Stimulated activated effector memory CD8-positive, alpha-beta T cell treated with anti-CD3 and anti-CD28 coated beads, Interleukin-12 subunit alpha, Interleukin-12 subunit beta, amount 100 ng/mL, for 72 hours (primary cell): ENCODE measurements at regions not wholly inside any gene's neighbourhood (a gene's known extent, or its start where the extent isn't known, plus 50 kb on each side); places are given as distances from the start of the nearest gene placed in this dataset.
A peak's percentile ranks its signal among the peaks of the same experiment; 100 is the strongest.

Experiments
- ATAC-seq: fragments of 150-1000 bp; cut with Tn5 transposase; 2 replicates; pipeline ENCODE4 v1.10.0; 2021
- DNase-seq, 2 donors: peaks; one replicate each; pipeline ENCODE4 v3.0.0; 2021 to 2022; ENCODE audit warnings: low spot score in 2 of 2
- H3K27ac Mint-ChIP-seq: one replicate; pipeline ENCODE4 v1.8.0; 2022; ENCODE audit warnings: mild to moderate bottlenecking, mixed read lengths
- H3K36me3 Mint-ChIP-seq: one replicate; pipeline ENCODE4 v1.8.0; 2022; ENCODE audit warnings: mild to moderate bottlenecking, mixed read lengths
- H3K4me1 Mint-ChIP-seq: one replicate; pipeline ENCODE4 v1.8.0; 2022; ENCODE audit warnings: mixed read lengths
- H3K4me3 Mint-ChIP-seq: one replicate; pipeline ENCODE4 v1.8.0; 2022; ENCODE audit warnings: mild to moderate bottlenecking, mixed read lengths
- H3K9me3 Mint-ChIP-seq: one replicate; pipeline ENCODE4 v1.8.0; 2022; ENCODE audit warnings: mixed read lengths

DNA sequence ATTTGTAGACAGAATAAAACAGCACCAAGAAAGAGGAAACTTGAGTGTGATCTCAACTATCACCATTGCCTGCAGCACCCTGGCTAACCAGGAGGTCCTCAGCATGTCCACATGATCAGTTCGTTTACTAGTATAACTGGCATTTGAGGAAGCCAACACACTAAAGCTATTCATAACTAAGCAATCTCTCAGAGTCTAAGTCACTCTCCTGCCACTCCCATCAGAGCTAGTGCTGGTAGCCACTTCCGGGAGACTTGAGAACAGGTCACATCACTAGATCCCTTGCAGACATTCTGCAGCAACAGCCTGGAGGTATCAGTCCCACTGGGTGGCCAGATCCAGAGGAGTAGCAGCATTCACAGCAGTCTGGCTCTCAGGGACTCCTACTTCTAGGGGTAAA, 352.9 kb upstream of the OR4E1 start:
- no peaks in the 10 kb centered on the region for H3K9me3 Mint-ChIP-seq
- H3K36me3 Mint-ChIP-seq = no peaks in the 10 kb centered on the region
- no peak overlapping the region for H3K4me3 Mint-ChIP-seq
- no peak for ATAC-seq
- no peaks in the 10 kb centered on the region for H3K4me1 Mint-ChIP-seq
- H3K27ac Mint-ChIP-seq = no peak overlapping the region
- DNase-seq = no peak

GRCh38 chr14:22025879-22026278, 352.3 kb upstream of the OR4E1 start:
- Mint-ChIP-seq H3K4me3 (no peak overlapping the region), H3K27ac (no peak overlapping the region), H3K9me3 (no peaks in the 10 kb centered on the region), H3K36me3 (no peaks in the 10 kb centered on the region), H3K4me1 (no peaks in the 10 kb centered on the region)
- ATAC-seq (no peak), DNase-seq (no peak)

DNA sequence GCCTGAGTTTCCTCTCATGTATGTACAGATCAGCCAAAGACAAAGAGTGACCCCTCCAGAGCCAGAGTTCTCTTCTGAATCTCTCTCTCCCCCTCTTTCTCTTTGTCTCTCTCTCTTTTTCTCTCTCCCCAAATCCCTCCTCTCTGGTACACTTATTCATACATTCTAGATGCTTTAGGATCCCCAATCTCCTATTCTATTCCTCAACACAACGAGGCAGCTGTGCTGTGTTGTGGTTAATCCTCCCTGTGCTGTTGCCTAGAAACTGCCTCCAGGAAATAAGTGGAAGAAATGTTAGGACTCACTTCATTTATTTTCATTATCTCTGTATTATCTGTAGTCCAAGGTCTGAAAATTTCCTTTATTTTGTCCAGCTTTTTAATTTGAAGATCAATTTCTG, 350.5 kb upstream of the OR4E1 start:
- Mint-ChIP-seq H3K4me1 (no peaks in the 10 kb centered on the region), H3K36me3 (no peaks in the 10 kb centered on the region), H3K27ac (no peak overlapping the region), H3K4me3 (no peak overlapping the region), H3K9me3 (no peaks in the 10 kb centered on the region)
- DNase-seq = no peak
- ATAC-seq = no peak

DNA sequence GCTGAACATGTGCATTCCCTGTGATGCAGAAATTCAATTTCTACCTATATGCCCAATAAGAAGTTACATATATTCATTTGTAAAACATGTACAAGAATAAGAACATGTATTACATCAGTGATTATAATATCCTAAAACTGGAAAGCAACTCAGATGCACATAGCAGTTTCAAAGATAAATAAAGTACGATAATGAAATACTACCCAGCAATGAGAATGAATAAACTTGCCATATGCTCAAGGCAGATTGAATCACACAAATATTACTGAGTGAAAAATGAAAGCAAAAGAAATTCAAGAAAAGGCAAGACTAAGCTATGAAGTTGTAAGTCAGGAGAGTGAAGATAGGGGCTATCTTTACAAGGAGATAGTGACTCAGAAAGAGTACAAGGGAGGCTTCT, 345.3 kb upstream of the OR4E1 start:
- Mint-ChIP-seq H3K27ac (no peak overlapping the region), H3K36me3 (no peaks in the 10 kb centered on the region), H3K4me1 (no peaks in the 10 kb centered on the region), H3K9me3 (no peaks in the 10 kb centered on the region), H3K4me3 (no peak overlapping the region)
- ATAC-seq (no peak), DNase-seq (no peak)

- ATAC-seq = no peak
- peaks cover 3% of the 10 kb centered on the region for H3K36me3 Mint-ChIP-seq
- no peak for DNase-seq
- no peaks in the 10 kb centered on the region for H3K9me3 Mint-ChIP-seq
- no peak overlapping the region for H3K4me3 Mint-ChIP-seq
- H3K27ac Mint-ChIP-seq = no peak overlapping the region
- H3K4me1 Mint-ChIP-seq = no peaks in the 10 kb centered on the region
Measured at GRCh38 chr14:22012452-22012851, 338.8 kb upstream of the OR4E1 start.

GRCh38 chr14:22011253-22011642, 337.6 kb upstream of the OR4E1 start:
- no peaks in the 10 kb centered on the region for H3K4me1 Mint-ChIP-seq
- no peak overlapping the region for H3K4me3 Mint-ChIP-seq
- H3K27ac Mint-ChIP-seq = no peak overlapping the region
- ATAC-seq = no peak
- no peak for DNase-seq
- H3K36me3 Mint-ChIP-seq = peaks cover 6% of the 10 kb centered on the region
- H3K9me3 Mint-ChIP-seq = no peaks in the 10 kb centered on the region

- no peak for ATAC-seq
- no peaks in the 10 kb centered on the region for H3K9me3 Mint-ChIP-seq
Measured at GRCh38 chr14:22010545-22011252, 337.1 kb upstream of the OR4E1 start.

GRCh38 chr14:22008766-22009165, 335.1 kb upstream of the OR4E1 start:
- ATAC-seq (no peak), DNase-seq (no peak)
- Mint-ChIP-seq H3K4me3 (no peak overlapping the region), H3K27ac (no peak overlapping the region), H3K9me3 (no peaks in the 10 kb centered on the region), H3K4me1 (no peaks in the 10 kb centered on the region), H3K36me3 (peaks cover 6% of the 10 kb centered on the region)

More at GRCh38 chr14:22010545-22011252, 337.1 kb upstream of the OR4E1 start:
- Mint-ChIP-seq H3K27ac (no peak overlapping the region), H3K36me3 (peaks cover 6% of the 10 kb centered on the region), H3K4me3 (no peak overlapping the region), H3K4me1 (no peaks in the 10 kb centered on the region)
- DNase-seq = no peak

DNA sequence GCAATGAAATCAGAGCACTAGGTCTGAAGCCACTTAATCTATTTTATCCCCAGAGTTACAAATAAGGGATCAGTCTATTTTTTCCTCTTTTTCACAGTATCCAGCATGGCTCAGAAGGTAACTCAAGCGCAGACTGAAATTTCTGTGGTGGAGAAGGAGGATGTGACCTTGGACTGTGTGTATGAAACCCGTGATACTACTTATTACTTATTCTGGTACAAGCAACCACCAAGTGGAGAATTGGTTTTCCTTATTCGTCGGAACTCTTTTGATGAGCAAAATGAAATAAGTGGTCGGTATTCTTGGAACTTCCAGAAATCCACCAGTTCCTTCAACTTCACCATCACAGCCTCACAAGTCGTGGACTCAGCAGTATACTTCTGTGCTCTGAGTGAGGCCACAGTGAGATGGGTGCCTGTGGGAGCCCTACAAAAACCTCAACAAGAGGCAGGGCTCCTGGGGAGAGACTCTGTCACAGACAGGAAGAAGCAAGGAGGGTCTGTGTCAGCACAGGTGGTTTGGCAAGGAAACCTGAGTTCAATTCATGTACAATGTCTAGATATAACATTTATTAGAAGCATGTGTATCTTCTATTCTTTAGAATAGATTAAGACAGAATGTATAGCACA, 334.3 kb upstream of the OR4E1 start:
- peak; percentile 67 for ATAC-seq
- peak overlapping the region; percentile 72 for H3K27ac Mint-ChIP-seq
- no peaks in the 10 kb centered on the region for H3K4me1 Mint-ChIP-seq
- no peaks in the 10 kb centered on the region for H3K9me3 Mint-ChIP-seq
- peaks cover 13% of the 10 kb centered on the region for H3K36me3 Mint-ChIP-seq
- DNase-seq = no peak
- peak overlapping the region; percentile 21 for H3K4me3 Mint-ChIP-seq

DNA sequence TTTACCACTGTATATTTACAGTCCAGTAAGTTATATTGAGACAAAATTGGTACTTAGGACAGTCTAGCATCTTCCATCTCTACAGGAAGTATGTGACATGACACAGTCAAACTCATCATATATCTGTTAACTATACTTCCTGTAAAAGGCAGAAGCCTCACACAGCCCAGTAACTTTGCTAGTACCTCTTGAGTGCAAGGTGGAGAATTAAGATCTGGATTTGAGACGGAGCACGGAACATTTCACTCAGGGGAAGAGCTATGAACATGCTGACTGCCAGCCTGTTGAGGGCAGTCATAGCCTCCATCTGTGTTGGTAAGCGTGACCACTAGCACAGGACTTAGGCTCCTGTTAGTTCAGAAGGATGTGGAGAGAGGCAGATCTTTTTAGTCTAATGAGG, 333.7 kb upstream of the OR4E1 start:
- DNase-seq = no peak
- H3K36me3 Mint-ChIP-seq = peaks cover 13% of the 10 kb centered on the region
- H3K4me1 Mint-ChIP-seq = peaks cover 2% of the 10 kb centered on the region
- H3K4me3 Mint-ChIP-seq = peak overlapping the region; percentile 21
- H3K27ac Mint-ChIP-seq = peak overlapping the region; percentile 72
- peak; percentile 63 for ATAC-seq
- H3K9me3 Mint-ChIP-seq = no peaks in the 10 kb centered on the region

- H3K36me3 Mint-ChIP-seq = peaks cover 13% of the 10 kb centered on the region
- H3K27ac Mint-ChIP-seq = peak overlapping the region; percentile 69
- peak overlapping the region; percentile 61 for H3K4me3 Mint-ChIP-seq
- DNase-seq (no peak), ATAC-seq (peak; percentile 42)
- H3K4me1 Mint-ChIP-seq = peaks cover 6% of the 10 kb centered on the region
- H3K9me3 Mint-ChIP-seq = no peaks in the 10 kb centered on the region
Measured at GRCh38 chr14:22003461-22003860, 329.8 kb upstream of the OR4E1 start.

DNA sequence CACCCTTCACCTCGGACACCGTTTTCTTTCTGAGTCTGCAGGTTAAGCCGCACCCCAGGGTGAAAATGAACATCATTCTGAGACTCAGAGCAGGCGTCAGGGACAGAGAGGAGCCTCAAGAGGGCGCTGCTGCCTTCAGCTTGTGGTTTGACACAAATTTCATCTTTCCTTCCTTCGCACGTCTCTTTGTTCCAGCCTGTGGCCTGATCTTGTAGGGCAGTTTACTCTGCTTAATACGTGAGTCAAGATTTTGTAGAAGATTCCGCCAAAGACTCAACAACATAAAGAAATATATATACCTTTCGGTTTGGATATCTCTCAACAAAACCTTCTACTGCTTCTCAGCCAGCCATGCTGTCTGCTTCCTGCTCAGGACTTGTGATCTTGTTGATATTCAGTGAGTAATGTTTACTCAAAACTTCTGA, 329.3 kb upstream of the OR4E1 start:
- peak overlapping the region; percentile 61 for H3K4me3 Mint-ChIP-seq
- peaks cover 17% of the 10 kb centered on the region for H3K36me3 Mint-ChIP-seq
- H3K9me3 Mint-ChIP-seq = no peaks in the 10 kb centered on the region
- DNase-seq = peak; percentile 9 to 75
- H3K27ac Mint-ChIP-seq = peak overlapping the region; percentile 69
- ATAC-seq = peak; percentile 88
- H3K4me1 Mint-ChIP-seq = peaks cover 6% of the 10 kb centered on the region

DNA sequence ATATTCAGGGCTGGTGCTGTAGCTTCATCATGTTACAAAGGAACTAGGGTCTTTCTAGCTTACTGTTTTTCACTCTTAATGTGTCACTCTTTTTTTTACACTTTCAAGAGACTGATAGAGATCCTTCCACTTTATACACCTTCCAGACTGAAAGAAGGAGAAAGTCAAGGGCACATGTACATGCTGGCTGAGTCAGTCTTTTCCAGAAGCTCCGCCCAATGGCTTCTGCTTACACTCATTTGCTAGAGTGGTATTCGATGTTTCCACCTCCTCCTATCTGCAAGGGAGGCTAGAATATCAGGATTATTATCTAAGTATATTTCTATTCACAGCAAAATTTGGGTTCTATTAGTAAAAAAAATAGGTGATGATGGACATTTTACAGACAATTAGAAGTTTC, 325.8 kb upstream of the OR4E1 start:
- no peak overlapping the region for H3K27ac Mint-ChIP-seq

GRCh38 chr14:21997300-21997699, 323.7 kb upstream of the OR4E1 start:
- ATAC-seq (peak; percentile 77), DNase-seq (no peak)
- Mint-ChIP-seq H3K36me3 (peaks cover 11% of the 10 kb centered on the region), H3K27ac (peak overlapping the region; percentile 91), H3K4me3 (peak overlapping the region; percentile 72), H3K4me1 (peaks cover 3% of the 10 kb centered on the region), H3K9me3 (no peaks in the 10 kb centered on the region)

More for the DNA sequence above, 325.8 kb upstream of the OR4E1 start:
- Mint-ChIP-seq H3K4me1 (peaks cover 6% of the 10 kb centered on the region), H3K4me3 (peak overlapping the region; percentile 6), H3K9me3 (no peaks in the 10 kb centered on the region), H3K36me3 (peaks cover 18% of the 10 kb centered on the region)
- ATAC-seq = peak; percentile 42
- no peak for DNase-seq

- H3K27ac Mint-ChIP-seq = no peak overlapping the region
- H3K36me3 Mint-ChIP-seq = peaks cover 11% of the 10 kb centered on the region
- H3K9me3 Mint-ChIP-seq = no peaks in the 10 kb centered on the region
- DNase-seq = no peak
- H3K4me3 Mint-ChIP-seq = peak overlapping the region; percentile 72
- H3K4me1 Mint-ChIP-seq = no peaks in the 10 kb centered on the region
- no peak for ATAC-seq
Measured at GRCh38 chr14:21995332-21995731, 321.7 kb upstream of the OR4E1 start.

DNA sequence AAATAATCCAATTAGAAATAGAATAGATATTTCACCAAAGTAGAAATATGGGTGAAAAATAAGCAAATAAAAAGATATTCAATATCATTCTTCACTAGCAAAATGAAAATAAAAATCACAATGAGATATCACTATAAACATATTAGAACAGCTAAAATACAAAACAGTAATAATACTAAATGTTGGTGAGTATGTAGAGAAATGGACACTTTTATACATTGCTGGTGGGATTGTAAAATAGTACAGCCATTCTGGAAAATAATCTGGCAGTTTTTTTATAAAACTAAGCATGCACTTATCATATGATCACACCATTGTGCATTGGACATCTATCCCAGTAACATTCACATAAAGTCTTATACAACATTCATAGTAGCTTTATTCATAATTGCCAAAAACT, 320.2 kb upstream of the OR4E1 start:
- no peak overlapping the region for H3K4me3 Mint-ChIP-seq
- no peak overlapping the region for H3K27ac Mint-ChIP-seq
- H3K9me3 Mint-ChIP-seq = no peaks in the 10 kb centered on the region
- no peaks in the 10 kb centered on the region for H3K4me1 Mint-ChIP-seq
- H3K36me3 Mint-ChIP-seq = peaks cover 11% of the 10 kb centered on the region
- ATAC-seq (no peak), DNase-seq (no peak)
